ENCODE measurements at regions not wholly inside any gene's neighbourhood (a gene's known extent, or its start where the extent isn't known, plus 50 kb on each side); places are given as distances from the start of the nearest gene placed in this dataset.
A peak's percentile ranks its signal among the peaks of the same experiment; 100 is the strongest.

DNA sequence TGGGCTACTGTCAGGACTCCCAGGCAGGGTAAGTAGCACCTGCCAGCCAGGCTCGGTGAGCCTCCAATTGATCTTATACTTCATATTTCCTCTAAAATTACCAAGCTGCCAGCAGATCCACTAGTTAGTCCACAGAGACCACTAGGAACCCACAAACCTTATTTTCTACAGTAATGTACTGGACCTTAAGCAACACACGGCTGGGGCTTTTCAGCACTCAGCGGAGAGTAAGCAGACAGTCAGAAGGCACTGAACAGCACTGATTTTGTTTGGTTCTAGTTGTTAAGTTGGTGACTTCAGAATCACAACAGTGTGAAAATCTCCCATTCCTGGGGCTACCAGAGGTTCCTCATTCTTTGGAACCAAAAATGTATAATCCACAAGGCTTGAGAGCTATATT is 56.1 kb downstream of the MRPL57 start:
- Mint-ChIP-seq H3K4me1 (ENCODE audit: low read depth) (peaks cover 48% of the 10 kb centered on the region), H3K27me3 (ENCODE audit: insufficient read depth) (peaks cover 10% of the 10 kb centered on the region), H3K36me3 (ENCODE audit: low read depth) (no peaks in the 10 kb centered on the region), H3K9me3 (no peaks in the 10 kb centered on the region), H3K4me3 (peak overlapping the region; percentile 74; the same call in 1 of the 2 replicates), H3K27ac (peak overlapping the region; percentile 69; the same call in 1 of the 2 replicates)
- DNase-seq = no peak
- TF ChIP-seq, protein P1, sequence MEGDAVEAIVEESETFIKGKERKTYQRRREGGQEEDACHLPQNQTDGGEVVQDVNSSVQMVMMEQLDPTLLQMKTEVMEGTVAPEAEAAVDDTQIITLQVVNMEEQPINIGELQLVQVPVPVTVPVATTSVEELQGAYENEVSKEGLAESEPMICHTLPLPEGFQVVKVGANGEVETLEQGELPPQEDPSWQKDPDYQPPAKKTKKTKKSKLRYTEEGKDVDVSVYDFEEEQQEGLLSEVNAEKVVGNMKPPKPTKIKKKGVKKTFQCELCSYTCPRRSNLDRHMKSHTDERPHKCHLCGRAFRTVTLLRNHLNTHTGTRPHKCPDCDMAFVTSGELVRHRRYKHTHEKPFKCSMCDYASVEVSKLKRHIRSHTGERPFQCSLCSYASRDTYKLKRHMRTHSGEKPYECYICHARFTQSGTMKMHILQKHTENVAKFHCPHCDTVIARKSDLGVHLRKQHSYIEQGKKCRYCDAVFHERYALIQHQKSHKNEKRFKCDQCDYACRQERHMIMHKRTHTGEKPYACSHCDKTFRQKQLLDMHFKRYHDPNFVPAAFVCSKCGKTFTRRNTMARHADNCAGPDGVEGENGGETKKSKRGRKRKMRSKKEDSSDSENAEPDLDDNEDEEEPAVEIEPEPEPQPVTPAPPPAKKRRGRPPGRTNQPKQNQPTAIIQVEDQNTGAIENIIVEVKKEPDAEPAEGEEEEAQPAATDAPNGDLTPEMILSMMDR (IDR thresholded peaks at IDR 0.05) = no peak

DNA sequence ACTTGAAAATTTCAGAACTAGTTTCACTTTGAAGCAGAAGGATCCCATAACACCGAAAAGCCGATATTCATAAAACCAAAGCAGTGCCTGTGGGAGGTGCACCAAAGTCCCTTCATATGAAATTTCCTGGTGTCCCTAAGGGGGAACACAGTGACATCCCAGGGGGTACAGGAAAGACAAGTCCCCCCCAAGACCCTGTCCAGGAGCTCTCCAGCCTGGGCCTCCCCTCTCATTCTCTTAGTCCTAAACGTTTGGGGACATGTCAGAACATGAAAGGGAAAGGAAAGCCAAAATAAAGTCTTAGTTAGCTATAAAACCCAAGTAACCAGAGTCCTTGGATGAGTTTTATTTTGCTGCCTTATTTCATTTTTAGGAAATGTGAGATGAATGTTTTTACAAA is 56.6 kb downstream of the MRPL57 start:
- Mint-ChIP-seq H3K9me3 (no peaks in the 10 kb centered on the region), H3K4me1 (ENCODE audit: low read depth) (peaks cover 48% of the 10 kb centered on the region), H3K36me3 (ENCODE audit: low read depth) (no peaks in the 10 kb centered on the region), H3K27me3 (ENCODE audit: insufficient read depth) (peaks cover 10% of the 10 kb centered on the region), H3K4me3 (peak overlapping the region; percentile 74; the same call in 1 of the 2 replicates), H3K27ac (peak overlapping the region; percentile 69; the same call in 1 of the 2 replicates)
- TF ChIP-seq, protein P1 (IDR thresholded peaks at IDR 0.05) = no peak
- DNase-seq = no peak

DNA sequence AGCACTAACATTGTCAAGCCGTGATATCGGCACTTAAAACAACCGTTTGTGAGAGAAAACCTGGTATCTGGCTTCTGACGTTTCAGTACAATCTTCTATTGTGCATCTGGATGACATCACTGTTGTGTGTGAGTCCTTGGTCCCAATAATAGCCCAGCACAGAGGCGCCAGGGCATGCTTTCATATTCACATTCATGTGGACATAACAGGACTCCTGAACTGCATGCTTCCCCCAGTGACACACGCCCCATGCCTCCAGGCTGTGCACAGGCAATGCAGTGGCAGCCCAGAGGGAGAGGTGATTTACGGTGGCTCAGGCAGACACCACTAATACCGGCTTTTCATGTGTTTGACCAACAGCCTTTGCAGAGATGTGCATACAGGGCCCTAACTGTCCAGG is 58.1 kb downstream of the MRPL57 start:
- Mint-ChIP-seq H3K27me3 (ENCODE audit: insufficient read depth) (peaks cover 10% of the 10 kb centered on the region), H3K27ac (peak overlapping the region; percentile 19; the same call in 1 of the 2 replicates), H3K36me3 (ENCODE audit: low read depth) (no peaks in the 10 kb centered on the region), H3K9me3 (no peaks in the 10 kb centered on the region), H3K4me3 (peak overlapping the region; percentile 74), H3K4me1 (ENCODE audit: low read depth) (peaks cover 48% of the 10 kb centered on the region)
- TF ChIP-seq, protein P1 (IDR thresholded peaks at IDR 0.05) = no peak
- peak; percentile 60 for DNase-seq

DNA sequence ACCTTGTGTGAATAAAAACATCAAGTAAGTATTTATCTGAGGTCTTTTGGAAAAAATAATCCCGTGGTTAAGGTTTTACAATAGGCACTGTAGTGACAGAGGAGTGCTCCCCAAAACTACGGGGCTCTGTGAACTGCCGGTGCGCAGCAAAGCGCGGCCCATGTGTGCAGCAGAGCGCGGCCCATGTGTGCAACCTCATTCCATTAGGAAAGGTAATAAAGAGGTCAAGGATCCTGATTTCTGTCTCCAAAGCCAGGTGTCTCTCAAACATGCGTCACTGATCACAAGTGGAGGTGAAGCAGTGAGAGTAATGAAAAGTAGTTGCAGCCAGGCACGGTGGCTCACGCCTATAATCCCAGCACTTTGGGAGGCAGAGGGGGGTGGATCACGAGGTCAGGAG is 58.7 kb downstream of the MRPL57 start:
- H3K9me3 Mint-ChIP-seq = no peaks in the 10 kb centered on the region
- TF ChIP-seq, protein P1 (IDR thresholded peaks at IDR 0.05) = no peak
- no peak overlapping the region for H3K4me3 Mint-ChIP-seq
- peaks cover 52% of the 10 kb centered on the region for H3K4me1 Mint-ChIP-seq (ENCODE audit: low read depth)
- no peaks in the 10 kb centered on the region for H3K36me3 Mint-ChIP-seq (ENCODE audit: low read depth)
- DNase-seq = no peak
- H3K27ac Mint-ChIP-seq = no peak overlapping the region
- H3K27me3 Mint-ChIP-seq (ENCODE audit: insufficient read depth) = peaks cover 10% of the 10 kb centered on the region

DNA sequence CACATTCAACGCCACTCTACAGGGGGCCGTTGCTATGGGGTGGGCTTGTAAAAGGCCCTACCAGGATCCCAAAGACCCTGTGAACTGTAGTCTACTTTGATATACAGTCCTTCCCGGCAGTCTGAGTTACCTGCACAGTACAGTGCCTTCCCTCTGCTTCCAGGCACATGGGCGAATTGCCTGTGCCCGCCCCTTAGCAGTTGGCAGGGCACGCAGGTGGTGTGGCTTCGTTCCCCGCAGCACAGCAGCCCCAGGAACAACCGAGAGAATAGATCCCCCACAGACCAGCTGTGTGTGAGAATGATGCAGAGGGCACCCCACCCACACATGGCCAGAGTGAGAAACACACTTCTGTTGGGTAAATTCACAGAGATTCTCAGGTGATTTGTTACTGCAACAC is 60.6 kb downstream of the MRPL57 start:
- TF ChIP-seq, protein P1 (IDR thresholded peaks at IDR 0.05) = no peak
- DNase-seq = no peak
- Mint-ChIP-seq H3K36me3 (ENCODE audit: low read depth) (no peaks in the 10 kb centered on the region), H3K27ac (no peak overlapping the region), H3K4me3 (no peak overlapping the region), H3K4me1 (ENCODE audit: low read depth) (peaks cover 44% of the 10 kb centered on the region), H3K27me3 (ENCODE audit: insufficient read depth) (peaks cover 10% of the 10 kb centered on the region), H3K9me3 (no peaks in the 10 kb centered on the region)

DNA sequence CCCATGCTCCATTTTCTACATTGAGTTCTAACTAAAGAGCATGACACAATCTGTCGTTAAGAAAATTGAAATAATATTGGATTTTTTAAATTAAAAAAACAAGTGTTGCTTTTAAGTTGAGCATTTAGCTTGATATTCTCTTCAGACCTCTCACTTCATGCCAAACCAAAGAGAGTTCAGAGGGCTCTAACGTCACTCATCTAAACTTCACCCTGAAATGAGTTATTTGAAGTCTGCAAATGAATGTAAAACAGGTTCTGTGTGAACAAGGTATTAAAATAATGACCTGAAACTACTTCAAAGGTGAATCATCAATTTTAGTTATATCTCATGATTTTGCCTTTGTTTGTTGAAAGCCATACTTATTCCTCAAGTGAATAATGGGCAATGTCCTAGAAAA is 61.8 kb downstream of the MRPL57 start:
- Mint-ChIP-seq H3K9me3 (no peaks in the 10 kb centered on the region), H3K27ac (no peak overlapping the region), H3K4me1 (ENCODE audit: low read depth) (peaks cover 35% of the 10 kb centered on the region), H3K36me3 (ENCODE audit: low read depth) (no peaks in the 10 kb centered on the region), H3K4me3 (no peak overlapping the region), H3K27me3 (ENCODE audit: insufficient read depth) (peaks cover 10% of the 10 kb centered on the region)
- no peak for DNase-seq
- TF ChIP-seq, protein P1 (IDR thresholded peaks at IDR 0.05) = no peak

Measured in HFFc6 (cell line).